A673 (cell line): ENCODE measurements at regions not wholly inside any gene's neighbourhood (a gene's known extent, or its start where the extent isn't known, plus 50 kb on each side); places are given as distances from the start of the nearest gene placed in this dataset.

ENCODE experiments used
- BruUV-seq: library from RNA; stranded (reverse); fragments of 400-500 nt; replicated peaks from 2 replicates; lab custom pipeline; 2021; lab: Mats Ljungman, UMichigan
- CTCF ChIA-PET: fragments of 300-600 bp; sonication (Branson Sonifier 250); formaldehyde crosslinking; loops from one replicate; lab custom pipeline; 2022; ENCODE audit warnings: antibody characterized with exemption; lab: Charles Lee
- POLR2A ChIA-PET: fragments of 300-600 bp; sonication (Branson Sonifier 250); formaldehyde crosslinking; loops from one replicate; lab custom pipeline; 2022; ENCODE audit warnings: antibody characterized with exemption; ENCODE audit not compliant: low non-redundant PET; lab: Charles Lee
- DNase-seq: peaks from one replicate; pipeline ENCODE4 v3.0.0-alpha.2; 2015; ENCODE audit warnings: low spot score
- H3K27ac ChIP-seq: fragments of 200-600 bp; sonication (generic); 2 replicates; pipeline ENCODE4 v1.5.1; 2016; ENCODE audit warnings: mixed run types, low read depth, mild to moderate bottlenecking, mixed read lengths, antibody characterized with exemption, low read length; ENCODE audit not compliant: poor library complexity, severe bottlenecking
- H3K27me3 ChIP-seq: fragments of 200-600 bp; sonication (generic); replicated peaks from 2 replicates; pipeline ENCODE4 v1.6.1; 2017; ENCODE audit warnings: mixed run types, low read depth, mild to moderate bottlenecking, mixed read lengths, antibody characterized with exemption, low read length; ENCODE audit not compliant: insufficient read depth, poor library complexity
- H3K36me3 ChIP-seq: fragments of 200-600 bp; sonication (generic); 2 replicates; pipeline ENCODE4 v1.6.1; 2016; ENCODE audit warnings: mixed run types, mild to moderate bottlenecking, mixed read lengths, antibody characterized with exemption, low read length; ENCODE audit not compliant: insufficient read depth, poor library complexity, severe bottlenecking
- H3K4me1 ChIP-seq: fragments of 200-600 bp; sonication (generic); 2 replicates; pipeline ENCODE4 v1.6.1; 2017; ENCODE audit warnings: mixed run types, mild to moderate bottlenecking, mixed read lengths, antibody characterized with exemption, low read length; ENCODE audit not compliant: insufficient read depth, poor library complexity, severe bottlenecking
- H3K4me3 ChIP-seq: fragments of 200-600 bp; sonication (generic); 2 replicates; pipeline ENCODE4 v1.5.1; 2016; ENCODE audit warnings: low read depth, mixed run types, mild to moderate bottlenecking, mixed read lengths, low read length; ENCODE audit not compliant: poor library complexity, severe bottlenecking
- H3K9me3 ChIP-seq: fragments of 200-600 bp; sonication (generic); 2 replicates; pipeline ENCODE4 v1.6.1; 2016; ENCODE audit warnings: mixed run types, low read depth, mild to moderate bottlenecking, mixed read lengths, antibody characterized with exemption, low read length; ENCODE audit not compliant: poor library complexity, severe bottlenecking
- CTCF ChIP-seq: fragments of 300-800, 200-600 bp; sonication (generic); conservative IDR thresholded peaks from 2 replicates; pipeline ENCODE4 v1.5.1; 2017; ENCODE audit warnings: low read depth, mild to moderate bottlenecking, antibody characterized with exemption, low read length, moderate library complexity, mixed read lengths
- EZH2 ChIP-seq: fragments of 200-600 bp; sonication (generic); IDR thresholded peaks from 2 replicates; pipeline ENCODE4 v1.6.1; 2017; ENCODE audit warnings: borderline replicate concordance, low read depth, mild to moderate bottlenecking, mixed read lengths, antibody characterized with exemption, low read length; ENCODE audit not compliant: poor library complexity, severe bottlenecking
- intact Hi-C: fragments of 100-400 bp; cut with micrococcal nuclease; formaldehyde crosslinking; loops from one replicate; pipeline ENCODE4 v1.10.0; 2022; ENCODE audit not compliant: unreplicated experiment

- Histone ChIP-seq H3K27ac (peak overlapping the region; percentile 41), H3K27me3 (no peaks in the 10 kb centered on the region), H3K9me3 (no peaks in the 10 kb centered on the region), H3K36me3 (no peaks in the 10 kb centered on the region), H3K4me3 (no peak overlapping the region), H3K4me1 (peaks cover 15% of the 10 kb centered on the region)
- DNase-seq: no peak
- POLR2A ChIA-PET: interaction anchor here (0.8 kb wide), 1 partner anchor 29 kb away, joined by 3 read pairs; no protein-coding TSS in a partner anchor
- TF ChIP-seq EZH2 (no peak), CTCF (no peak)
- CTCF ChIA-PET: interaction anchor here (0.5 kb wide), 1 partner anchor 159 kb away, joined by 4 read pairs; no protein-coding TSS in a partner anchor
- intact Hi-C loops: no loop called here
- BruUV-seq: no TSS peak
Observed at GRCh38 chr16:65702707-65703402, 581.0 kb upstream of the CDH11 start.

- H3K27ac ChIP-seq: no peak overlapping the region
- intact Hi-C loops: no loop called here
- H3K36me3 ChIP-seq: no peaks in the 10 kb centered on the region
- BruUV-seq: no TSS peak
- no peaks in the 10 kb centered on the region for H3K27me3 ChIP-seq
- no peak for TF ChIP-seq CTCF
- no peak for TF ChIP-seq EZH2
- POLR2A ChIA-PET: interaction anchor here (0.5 to 0.6 kb wide), 2 partner anchors 36 to 285 kb away, joined by 4 to 5 read pairs; no protein-coding TSS in a partner anchor
- no peaks in the 10 kb centered on the region for H3K9me3 ChIP-seq
- H3K4me1 ChIP-seq: peaks cover 15% of the 10 kb centered on the region
- H3K4me3 ChIP-seq: no peak overlapping the region
- CTCF ChIA-PET: interaction anchor here (0.5 kb wide), 1 partner anchor 1250 kb away, joined by 13 read pairs; no protein-coding TSS in a partner anchor
- no peak for DNase-seq
Observed at GRCh38 chr16:65700596-65700995, 578.7 kb upstream of the CDH11 start.

GRCh38 chr16:65698791-65699321, 577.0 kb upstream of the CDH11 start:
- H3K9me3 ChIP-seq: no peaks in the 10 kb centered on the region
- H3K4me1 ChIP-seq: peaks cover 15% of the 10 kb centered on the region
- ChIA-PET POLR2A (interaction anchor here (0.7 kb wide), 1 partner anchor 70 kb away, joined by 3 read pairs; no protein-coding TSS in a partner anchor), CTCF (no interaction called here)
- H3K36me3 ChIP-seq: no peaks in the 10 kb centered on the region
- intact Hi-C loops: no loop called here
- no peaks in the 10 kb centered on the region for H3K27me3 ChIP-seq
- BruUV-seq: no TSS peak
- TF ChIP-seq EZH2: no peak
- TF ChIP-seq CTCF: no peak
- H3K27ac ChIP-seq: no peak overlapping the region
- DNase-seq: peak; percentile 18
- no peak overlapping the region for H3K4me3 ChIP-seq
